ENCODE measurements at regions not wholly inside any gene's neighbourhood (a gene's known extent, or its start where the extent isn't known, plus 50 kb on each side); places are given as distances from the start of the nearest gene placed in this dataset.
A peak's percentile ranks its signal among the peaks of the same experiment; 100 is the strongest.

DNA sequence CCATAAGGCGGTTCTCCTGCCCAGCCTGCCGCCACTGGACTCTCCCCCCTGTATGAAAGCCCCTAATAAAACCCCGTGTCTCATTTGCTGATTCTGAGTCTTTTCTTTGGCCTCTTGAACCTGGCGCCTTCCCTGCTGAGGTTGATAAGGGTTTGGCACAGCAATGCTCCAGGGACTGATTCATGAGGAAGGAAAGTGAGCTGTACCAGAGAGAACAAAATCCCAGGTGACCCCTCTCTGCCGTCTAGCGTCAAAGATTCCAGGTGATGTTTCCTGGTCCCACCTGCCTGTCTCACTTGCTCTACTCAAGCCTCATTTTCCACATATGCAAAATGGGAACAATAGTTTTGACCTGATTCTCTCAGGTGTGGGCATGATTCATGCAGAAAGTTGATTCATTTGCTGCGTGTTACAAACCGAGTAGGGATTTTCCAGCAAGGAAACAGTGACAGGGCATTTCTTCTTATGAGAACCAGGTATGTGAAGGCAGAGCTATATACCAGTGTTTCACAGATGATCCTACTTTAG is 730.6 kb upstream of the IGFBP3 start:
- CTCF ChIA-PET: no interaction called here
- Mint-ChIP-seq H3K4me3 (ENCODE audit: unreplicated experiment) (peak overlapping the region; percentile 56), H3K36me3 (ENCODE audit: insufficient read depth, unreplicated experiment) (no peaks in the 10 kb centered on the region), H3K27ac (ENCODE audit: low read depth, unreplicated experiment) (peak overlapping the region; percentile 96), H3K9me3 (ENCODE audit: unreplicated experiment) (no peaks in the 10 kb centered on the region), H3K4me1 (ENCODE audit: insufficient read depth, unreplicated experiment) (peaks cover 24% of the 10 kb centered on the region), H3K27me3 (ENCODE audit: insufficient read depth, unreplicated experiment) (no peaks in the 10 kb centered on the region)
- no TSS peak for BruUV-seq (replicated peaks)
- DNase-seq (ENCODE audit: unreplicated experiment): peak; percentile 68
- intact Hi-C loops (cut with micrococcal nuclease): no loop called here
- POLR2A ChIA-PET: interaction anchor here (0.5 to 2.7 kb wide), 12 partner anchors 30 to 1132 kb away, joined by 3 to 10 read pairs (median 3); no protein-coding TSS in a partner anchor
- TF ChIP-seq, protein P1, sequence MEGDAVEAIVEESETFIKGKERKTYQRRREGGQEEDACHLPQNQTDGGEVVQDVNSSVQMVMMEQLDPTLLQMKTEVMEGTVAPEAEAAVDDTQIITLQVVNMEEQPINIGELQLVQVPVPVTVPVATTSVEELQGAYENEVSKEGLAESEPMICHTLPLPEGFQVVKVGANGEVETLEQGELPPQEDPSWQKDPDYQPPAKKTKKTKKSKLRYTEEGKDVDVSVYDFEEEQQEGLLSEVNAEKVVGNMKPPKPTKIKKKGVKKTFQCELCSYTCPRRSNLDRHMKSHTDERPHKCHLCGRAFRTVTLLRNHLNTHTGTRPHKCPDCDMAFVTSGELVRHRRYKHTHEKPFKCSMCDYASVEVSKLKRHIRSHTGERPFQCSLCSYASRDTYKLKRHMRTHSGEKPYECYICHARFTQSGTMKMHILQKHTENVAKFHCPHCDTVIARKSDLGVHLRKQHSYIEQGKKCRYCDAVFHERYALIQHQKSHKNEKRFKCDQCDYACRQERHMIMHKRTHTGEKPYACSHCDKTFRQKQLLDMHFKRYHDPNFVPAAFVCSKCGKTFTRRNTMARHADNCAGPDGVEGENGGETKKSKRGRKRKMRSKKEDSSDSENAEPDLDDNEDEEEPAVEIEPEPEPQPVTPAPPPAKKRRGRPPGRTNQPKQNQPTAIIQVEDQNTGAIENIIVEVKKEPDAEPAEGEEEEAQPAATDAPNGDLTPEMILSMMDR (IDR thresholded peaks at IDR 0.05; ENCODE audit: unreplicated experiment): no peak

DNA sequence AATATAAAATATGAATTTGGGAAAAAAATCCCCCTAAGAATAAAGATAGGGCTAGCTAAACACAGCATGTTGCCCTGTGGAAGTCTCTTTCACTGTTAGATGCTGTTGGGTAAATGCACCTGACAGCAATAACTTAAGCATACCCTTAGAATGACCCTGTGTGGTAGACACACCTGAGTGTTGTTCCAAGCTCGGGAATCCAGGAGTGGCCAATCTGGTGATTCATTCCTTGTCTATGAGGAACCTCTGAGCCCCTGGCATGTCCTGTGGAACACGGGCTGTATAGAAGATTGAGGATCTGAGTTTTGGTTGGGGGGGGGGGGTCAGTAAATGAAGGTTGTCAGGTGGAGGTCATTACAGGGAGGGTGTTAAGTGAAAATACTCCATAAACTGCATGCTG is 730.0 kb upstream of the IGFBP3 start:
- Mint-ChIP-seq H3K36me3 (ENCODE audit: insufficient read depth, unreplicated experiment) (no peaks in the 10 kb centered on the region), H3K27ac (ENCODE audit: low read depth, unreplicated experiment) (peak overlapping the region; percentile 96), H3K4me1 (ENCODE audit: insufficient read depth, unreplicated experiment) (peaks cover 24% of the 10 kb centered on the region), H3K27me3 (ENCODE audit: insufficient read depth, unreplicated experiment) (no peaks in the 10 kb centered on the region), H3K4me3 (ENCODE audit: unreplicated experiment) (peak overlapping the region; percentile 56), H3K9me3 (ENCODE audit: unreplicated experiment) (no peaks in the 10 kb centered on the region)
- TF ChIP-seq, protein P1 (IDR thresholded peaks at IDR 0.05; ENCODE audit: unreplicated experiment): no peak
- DNase-seq (ENCODE audit: unreplicated experiment): peak; percentile 82
- intact Hi-C loops (cut with micrococcal nuclease): no loop called here
- POLR2A ChIA-PET: interaction anchor here (0.6 to 2.7 kb wide), 10 partner anchors 15 to 603 kb away, joined by 3 to 10 read pairs (median 4); no protein-coding TSS in a partner anchor
- BruUV-seq (replicated peaks): no TSS peak
- CTCF ChIA-PET: no interaction called here

DNA sequence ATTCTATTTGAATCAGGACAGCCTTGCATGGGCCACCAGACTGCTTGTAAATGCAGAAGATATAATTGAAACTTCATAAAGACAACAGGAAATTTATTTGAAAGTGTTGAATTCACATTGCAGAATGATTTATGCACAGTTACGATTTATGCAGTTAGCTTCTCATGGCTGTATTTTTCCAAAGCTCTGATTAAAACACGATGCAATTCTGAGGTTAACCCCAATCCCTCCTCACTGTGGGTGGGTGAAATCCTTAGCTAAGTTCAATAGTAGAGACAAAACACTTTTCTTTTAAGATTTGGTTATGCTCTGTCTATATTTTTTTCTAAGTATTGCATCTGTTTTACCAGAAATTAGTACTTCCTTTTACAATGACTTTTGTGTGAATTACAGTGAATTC is 728.8 kb upstream of the IGFBP3 start:
- Mint-ChIP-seq H3K4me1 (ENCODE audit: insufficient read depth, unreplicated experiment) (peaks cover 24% of the 10 kb centered on the region), H3K4me3 (ENCODE audit: unreplicated experiment) (no peak overlapping the region), H3K27ac (ENCODE audit: low read depth, unreplicated experiment) (no peak overlapping the region), H3K36me3 (ENCODE audit: insufficient read depth, unreplicated experiment) (no peaks in the 10 kb centered on the region), H3K27me3 (ENCODE audit: insufficient read depth, unreplicated experiment) (no peaks in the 10 kb centered on the region), H3K9me3 (ENCODE audit: unreplicated experiment) (no peaks in the 10 kb centered on the region)
- POLR2A ChIA-PET: no interaction called here
- BruUV-seq (replicated peaks): no TSS peak
- no peak for DNase-seq (ENCODE audit: unreplicated experiment)
- TF ChIP-seq, protein P1 (IDR thresholded peaks at IDR 0.05; ENCODE audit: unreplicated experiment): no peak
- CTCF ChIA-PET: interaction anchor here (1.0 kb wide), 1 partner anchor 439 kb away, joined by 3 read pairs; no protein-coding TSS in a partner anchor
- intact Hi-C loops (cut with micrococcal nuclease): no loop called here

DNA sequence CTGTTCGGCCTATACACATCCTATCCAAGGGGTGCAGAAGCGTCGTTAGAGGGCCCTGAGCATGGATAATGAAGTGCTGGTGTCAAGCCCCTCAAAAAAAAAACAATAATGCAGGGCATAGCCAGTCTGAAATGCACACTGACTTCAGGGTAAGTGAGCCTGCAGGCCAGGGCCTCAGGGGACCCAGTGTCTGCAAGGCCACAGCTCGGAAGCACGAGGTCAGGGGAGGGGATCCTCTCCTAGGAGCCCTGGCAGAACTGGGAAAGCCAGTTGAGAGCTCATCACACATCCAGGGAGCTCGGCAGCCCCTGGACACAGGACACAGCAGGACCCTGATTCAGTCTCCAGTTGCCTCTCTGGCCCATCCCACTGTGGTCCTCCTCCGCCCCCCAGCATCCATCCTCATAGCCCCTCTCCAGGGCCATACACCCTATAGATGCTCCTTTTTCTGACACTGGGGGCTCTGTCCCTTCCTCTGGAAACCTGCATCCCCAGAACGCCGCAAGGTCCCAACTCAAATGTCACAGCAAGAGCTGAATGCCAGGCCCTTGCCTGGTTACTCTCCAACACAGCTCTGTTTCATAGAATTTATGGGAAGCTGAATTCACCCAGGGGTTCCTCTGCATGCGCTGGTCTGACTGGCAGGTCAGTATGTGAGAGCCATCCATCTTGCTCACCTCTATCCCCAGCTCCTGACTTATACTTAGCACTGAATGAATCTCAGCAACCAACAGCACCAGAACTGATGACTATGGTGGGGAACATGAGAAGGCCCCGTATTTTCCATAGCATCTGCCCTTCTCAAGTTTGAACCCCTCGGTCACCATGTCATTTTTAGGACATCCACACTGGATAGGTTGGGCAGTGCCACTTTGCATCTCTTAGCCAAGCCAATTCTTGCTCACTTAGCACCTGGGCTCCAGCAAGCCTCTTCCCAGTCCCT is 717.0 kb upstream of the IGFBP3 start:
- TF ChIP-seq, protein P1 (IDR thresholded peaks at IDR 0.05; ENCODE audit: unreplicated experiment): no peak
- H3K9me3 Mint-ChIP-seq (ENCODE audit: unreplicated experiment): no peaks in the 10 kb centered on the region
- H3K27me3 Mint-ChIP-seq (ENCODE audit: insufficient read depth, unreplicated experiment): no peaks in the 10 kb centered on the region
- peaks cover 5% of the 10 kb centered on the region for H3K36me3 Mint-ChIP-seq (ENCODE audit: insufficient read depth, unreplicated experiment)
- BruUV-seq (replicated peaks): no TSS peak
- ChIA-PET CTCF (interaction anchor here (0.5 to 0.6 kb wide), 2 partner anchors 185 to 271 kb away, joined by 3 to 4 read pairs; no protein-coding TSS in a partner anchor), POLR2A (interaction anchor here (0.8 kb wide), 1 partner anchor 15 kb away, joined by 4 read pairs; no protein-coding TSS in a partner anchor)
- no peak for DNase-seq (ENCODE audit: unreplicated experiment)
- H3K4me3 Mint-ChIP-seq (ENCODE audit: unreplicated experiment): no peak overlapping the region
- intact Hi-C loops (cut with micrococcal nuclease): no loop called here
- peaks cover 4% of the 10 kb centered on the region for H3K4me1 Mint-ChIP-seq (ENCODE audit: insufficient read depth, unreplicated experiment)
- no peak overlapping the region for H3K27ac Mint-ChIP-seq (ENCODE audit: low read depth, unreplicated experiment)
